GM12872 (cell line): ENCODE measurements at regions not wholly inside any gene's neighbourhood (a gene's known extent, or its start where the extent isn't known, plus 50 kb on each side); places are given as distances from the start of the nearest gene placed in this dataset.

ENCODE experiments used
- CTCF ChIP-seq: IDR thresholded peaks from 3 replicates; pipeline ENCODE4 v1.5.1; 2011; ENCODE audit warnings: low read depth, mild to moderate bottlenecking, low read length, moderate library complexity; ENCODE audit not compliant: insufficient read depth

GRCh38 chr10:106267591-106267990 is 896.9 kb downstream of the SORCS1 start:
- no peak for TF ChIP-seq CTCF

- TF ChIP-seq CTCF = no peak
Observed at GRCh38 chr10:106255111-106255678, 909.3 kb downstream of the SORCS1 start.

- no peak for TF ChIP-seq CTCF
Observed at GRCh38 chr10:106254071-106254470, 910.4 kb downstream of the SORCS1 start.

- no peak for TF ChIP-seq CTCF
Observed at GRCh38 chr10:106252541-106252940, 912.0 kb downstream of the SORCS1 start.

GRCh38 chr10:106251573-106251972 is 912.9 kb downstream of the SORCS1 start:
- no peak for TF ChIP-seq CTCF

GRCh38 chr10:106242301-106242700 is 922.2 kb downstream of the SORCS1 start:
- TF ChIP-seq CTCF = no peak

- no peak for TF ChIP-seq CTCF
Observed at GRCh38 chr10:106226828-106227227, 937.7 kb downstream of the SORCS1 start.
